Immature natural killer cell (primary cell): ENCODE measurements at regions not wholly inside any gene's neighbourhood (a gene's known extent, or its start where the extent isn't known, plus 50 kb on each side); places are given as distances from the start of the nearest gene placed in this dataset.

Experiments used
- DNase-seq, 3 donors: peaks; one replicate each; pipeline ENCODE4 v3.0.0; 2022; ENCODE audit warnings: mixed read lengths in 1 of 3
- H3K27ac Mint-ChIP-seq, 6 donors: one replicate each; pipeline ENCODE4 v1.8.0; 2020; ENCODE audit warnings: mixed read lengths in 6 of 6, mild to moderate bottlenecking in 5 of 6, inconsistent platforms in 4 of 6, moderate library complexity in 3 of 6
- H3K27me3 Mint-ChIP-seq, 3 donors: one replicate each; pipeline ENCODE4 v1.8.0; 2020 to 2021; ENCODE audit warnings: low read depth in 3 of 3, mild to moderate bottlenecking in 3 of 3, mixed read lengths in 3 of 3, moderate library complexity in 3 of 3, inconsistent platforms in 1 of 3
- H3K36me3 Mint-ChIP-seq, 3 donors: one replicate each; pipeline ENCODE4 v1.8.0; 2020; ENCODE audit warnings: mixed read lengths in 3 of 3, inconsistent platforms in 2 of 3, mild to moderate bottlenecking in 2 of 3
- H3K4me1 Mint-ChIP-seq, 2 donors: one replicate each; pipeline ENCODE4 v1.8.0; 2020; ENCODE audit warnings: inconsistent platforms in 2 of 2, mild to moderate bottlenecking in 2 of 2, mixed read lengths in 2 of 2, moderate library complexity in 1 of 2
- H3K4me3 Mint-ChIP-seq, 5 donors: one replicate each; pipeline ENCODE4 v1.8.0; 2020; ENCODE audit warnings: mild to moderate bottlenecking in 5 of 5, mixed read lengths in 5 of 5, inconsistent platforms in 3 of 5, moderate library complexity in 3 of 5
- H3K9me3 Mint-ChIP-seq, 6 donors: one replicate each; pipeline ENCODE4 v1.8.0; 2020; ENCODE audit warnings: mild to moderate bottlenecking in 6 of 6, mixed read lengths in 6 of 6, inconsistent platforms in 4 of 6, moderate library complexity in 3 of 6

DNA sequence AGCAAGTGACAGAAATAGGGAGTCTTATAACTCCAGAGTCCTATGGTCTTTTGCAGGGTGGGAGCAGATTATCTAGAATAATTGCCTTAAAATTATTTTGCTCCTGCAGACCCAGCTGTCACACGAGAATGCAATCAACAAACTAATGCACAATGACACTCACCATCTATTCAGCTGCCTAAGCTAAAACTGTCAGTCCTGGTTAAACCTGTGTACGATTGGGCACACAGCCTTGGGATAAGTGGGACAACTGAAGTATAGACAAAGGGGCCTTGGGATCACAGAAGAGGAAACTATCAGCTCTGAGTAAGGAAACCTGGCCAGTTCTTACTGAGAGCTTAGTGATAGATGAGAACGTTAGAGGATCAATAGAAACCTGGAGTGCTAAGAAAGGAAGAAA is 595.9 kb upstream of the KIRREL3 start:
- Mint-ChIP-seq H3K9me3 (no peaks in the 10 kb centered on the region), H3K27me3 (peaks cover 0 to 2% (median 0%) of the 10 kb centered on the region in 3 donors), H3K4me1 (no peaks in the 10 kb centered on the region), H3K4me3 (no peak overlapping the region), H3K27ac (no peak overlapping the region), H3K36me3 (no peaks in the 10 kb centered on the region)
- DNase-seq, result no peak

DNA sequence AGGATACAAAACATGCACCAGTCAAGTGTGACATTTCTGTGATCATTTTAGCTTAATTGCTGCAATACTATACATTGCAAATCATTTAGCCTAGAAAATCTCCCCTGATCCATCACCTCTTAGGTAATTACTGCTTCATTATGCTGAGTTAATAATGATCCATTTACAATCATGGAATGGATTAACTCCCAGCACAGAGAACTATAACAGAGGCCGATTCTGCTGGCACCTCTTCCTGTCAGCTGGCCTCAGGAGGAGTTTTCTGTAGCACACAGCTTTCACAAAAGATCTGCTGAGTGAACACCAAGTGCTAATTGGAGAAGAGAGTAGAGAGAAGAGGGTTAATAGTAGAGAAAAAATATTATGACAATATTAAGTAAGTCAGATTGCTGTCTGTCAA is 591.8 kb upstream of the KIRREL3 start:
- Mint-ChIP-seq H3K36me3 (no peaks in the 10 kb centered on the region), H3K9me3 (peaks cover 0 to 2% (median 0%) of the 10 kb centered on the region in 6 donors), H3K4me1 (no peaks in the 10 kb centered on the region), H3K27me3 (peaks cover 0 to 5% (median 2%) of the 10 kb centered on the region in 3 donors), H3K27ac (no peak overlapping the region), H3K4me3 (no peak overlapping the region)
- DNase-seq, result no peak

DNA sequence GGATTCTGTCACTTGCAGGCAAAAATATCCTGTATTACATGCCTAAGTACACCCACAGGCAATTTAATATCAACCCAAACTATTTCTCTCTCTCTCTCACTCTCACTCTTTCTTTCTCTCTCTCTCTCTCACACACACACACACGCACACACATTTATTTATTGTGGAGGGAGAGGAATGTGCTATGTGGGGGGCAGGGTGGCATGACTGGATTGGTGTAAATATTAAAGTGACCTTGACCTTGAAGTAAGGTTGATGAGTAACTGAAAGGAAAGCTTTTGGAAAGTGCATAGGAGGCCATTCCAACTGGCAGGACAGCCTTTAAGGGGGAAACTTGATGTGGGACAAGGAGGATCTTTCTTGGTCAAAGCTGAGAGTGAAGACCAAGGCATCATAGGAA is 589.7 kb upstream of the KIRREL3 start:
- DNase-seq, result no peak
- no peaks in the 10 kb centered on the region for H3K36me3 Mint-ChIP-seq
- H3K4me1 Mint-ChIP-seq, result no peaks in the 10 kb centered on the region
- no peak overlapping the region for H3K27ac Mint-ChIP-seq
- peaks cover 0 to 2% (median 0%) of the 10 kb centered on the region in 6 donors for H3K9me3 Mint-ChIP-seq
- H3K27me3 Mint-ChIP-seq, result peaks cover 0 to 3% (median 2%) of the 10 kb centered on the region in 3 donors
- no peak overlapping the region for H3K4me3 Mint-ChIP-seq

DNA sequence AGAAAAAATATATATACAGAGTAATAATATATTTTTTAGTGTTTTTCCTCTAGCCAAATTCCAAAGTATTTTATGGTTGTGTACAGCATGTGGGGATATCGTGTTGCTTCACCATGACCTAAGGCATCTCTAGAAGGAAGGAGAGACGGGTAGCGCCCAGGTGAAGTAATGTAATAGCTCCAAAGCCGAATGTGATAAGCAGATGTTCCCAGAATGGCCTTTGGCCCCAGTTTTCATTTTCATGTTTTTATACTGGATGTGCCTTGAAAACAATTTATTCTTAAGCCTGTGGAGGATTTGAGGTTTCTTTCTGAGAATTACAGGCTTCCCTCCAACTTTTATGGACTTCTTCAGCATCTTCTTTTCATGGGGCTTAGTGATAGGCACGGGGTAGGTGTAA is 587.9 kb upstream of the KIRREL3 start:
- Mint-ChIP-seq H3K36me3 (no peaks in the 10 kb centered on the region), H3K4me3 (no peak overlapping the region), H3K9me3 (peaks cover 0 to 3% (median 0%) of the 10 kb centered on the region in 6 donors), H3K27me3 (peaks cover 2 to 3% (median 2%) of the 10 kb centered on the region in 3 donors), H3K4me1 (no peaks in the 10 kb centered on the region), H3K27ac (no peak overlapping the region)
- DNase-seq, result no peak

DNA sequence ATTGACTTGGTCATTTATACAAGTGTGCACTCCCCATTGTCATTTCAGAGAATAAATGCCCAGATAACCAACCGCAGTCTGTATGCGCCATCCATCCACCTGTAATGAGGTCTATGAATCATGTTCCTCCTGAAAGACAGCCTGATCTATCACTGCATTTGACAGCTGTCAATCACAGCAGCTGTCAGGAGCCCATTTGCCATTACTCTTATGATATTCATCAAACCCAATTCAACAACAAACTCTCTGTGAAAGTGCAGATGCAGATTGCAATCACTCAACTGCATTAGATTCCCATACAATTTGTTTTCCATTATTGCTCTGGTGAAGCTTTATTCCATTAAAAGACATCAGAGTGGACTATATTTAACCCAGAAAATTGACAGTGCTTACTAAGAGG is 586.9 kb upstream of the KIRREL3 start:
- H3K4me3 Mint-ChIP-seq, result no peak overlapping the region
- no peaks in the 10 kb centered on the region for H3K4me1 Mint-ChIP-seq
- H3K27ac Mint-ChIP-seq, result no peak overlapping the region
- DNase-seq, result no peak
- peaks cover 0 to 5% (median 0%) of the 10 kb centered on the region in 6 donors for H3K9me3 Mint-ChIP-seq
- no peaks in the 10 kb centered on the region for H3K36me3 Mint-ChIP-seq
- peaks cover 2 to 3% (median 2%) of the 10 kb centered on the region in 3 donors for H3K27me3 Mint-ChIP-seq

DNA sequence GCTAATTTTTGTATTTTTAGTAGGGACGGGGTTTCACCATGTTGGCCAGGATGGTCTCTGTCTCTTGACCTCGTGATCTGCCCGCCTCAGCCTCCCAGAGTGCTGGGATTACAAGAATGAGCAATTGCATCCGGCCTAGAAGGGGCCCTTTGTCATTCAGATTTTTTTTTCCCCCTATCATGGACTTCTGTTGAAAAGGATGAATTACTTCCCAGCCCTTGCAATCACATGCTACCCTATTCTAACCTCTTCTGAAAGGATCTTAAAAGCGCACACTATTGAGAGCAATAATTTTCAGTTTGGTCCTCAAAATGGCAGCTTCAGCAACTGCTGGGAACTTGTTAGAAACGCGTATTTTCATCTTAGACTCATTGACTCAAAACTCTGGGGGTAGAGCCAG is 575.6 kb upstream of the KIRREL3 start:
- H3K27me3 Mint-ChIP-seq, result no peaks in the 10 kb centered on the region
- no peaks in the 10 kb centered on the region for H3K36me3 Mint-ChIP-seq
- H3K4me1 Mint-ChIP-seq, result no peaks in the 10 kb centered on the region
- no peak for DNase-seq
- no peak overlapping the region for H3K27ac Mint-ChIP-seq
- H3K9me3 Mint-ChIP-seq, result peaks cover 0 to 3% (median 0%) of the 10 kb centered on the region in 6 donors
- H3K4me3 Mint-ChIP-seq, result no peak overlapping the region

DNA sequence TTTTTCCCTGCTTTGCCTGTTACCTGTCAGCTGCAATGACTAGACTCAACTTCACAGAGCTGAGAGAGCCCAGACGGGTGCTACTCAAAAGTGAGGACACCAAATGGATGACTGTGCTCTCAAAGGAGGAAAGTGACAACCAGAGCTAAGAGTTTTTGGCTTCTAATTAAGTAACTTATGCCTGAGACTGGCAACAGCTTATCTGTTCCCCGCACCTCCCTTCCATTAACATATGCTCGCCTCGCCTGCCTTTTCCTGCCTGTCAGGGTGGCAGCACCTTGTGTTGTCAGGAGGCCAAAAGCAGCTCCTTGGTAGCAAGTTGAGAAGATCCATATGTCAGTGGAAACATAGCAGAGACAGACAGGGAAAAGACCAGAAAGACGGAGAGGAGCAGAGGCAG is 573.9 kb upstream of the KIRREL3 start:
- Mint-ChIP-seq H3K27ac (no peak overlapping the region), H3K36me3 (no peaks in the 10 kb centered on the region), H3K9me3 (peaks cover 0 to 3% (median 0%) of the 10 kb centered on the region in 6 donors), H3K4me3 (no peak overlapping the region), H3K27me3 (no peaks in the 10 kb centered on the region), H3K4me1 (no peaks in the 10 kb centered on the region)
- DNase-seq, result no peak

DNA sequence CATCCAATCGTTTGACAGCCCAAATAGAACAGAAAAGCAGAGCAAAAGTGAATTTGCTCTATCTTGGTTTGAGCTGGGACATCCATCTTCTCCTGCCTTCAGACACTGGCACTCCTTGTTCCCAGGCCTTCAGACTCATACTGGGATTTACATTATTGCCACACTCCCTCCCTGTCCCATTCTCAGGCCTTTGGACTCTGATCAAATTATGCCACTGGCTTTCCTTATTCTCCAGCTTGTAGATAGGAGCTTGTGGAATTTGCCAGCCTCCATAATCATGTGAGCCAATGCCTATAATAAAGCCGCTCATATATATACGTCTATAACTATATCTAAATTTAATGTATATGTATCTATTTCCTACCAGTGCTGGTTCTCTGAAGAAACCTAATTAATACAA is 568.3 kb upstream of the KIRREL3 start:
- DNase-seq, result no peak
- H3K4me1 Mint-ChIP-seq, result no peaks in the 10 kb centered on the region
- peaks cover 0 to 5% (median 0%) of the 10 kb centered on the region in 6 donors for H3K9me3 Mint-ChIP-seq
- no peaks in the 10 kb centered on the region for H3K27me3 Mint-ChIP-seq
- H3K4me3 Mint-ChIP-seq, result no peak overlapping the region
- no peak overlapping the region for H3K27ac Mint-ChIP-seq
- no peaks in the 10 kb centered on the region for H3K36me3 Mint-ChIP-seq

DNA sequence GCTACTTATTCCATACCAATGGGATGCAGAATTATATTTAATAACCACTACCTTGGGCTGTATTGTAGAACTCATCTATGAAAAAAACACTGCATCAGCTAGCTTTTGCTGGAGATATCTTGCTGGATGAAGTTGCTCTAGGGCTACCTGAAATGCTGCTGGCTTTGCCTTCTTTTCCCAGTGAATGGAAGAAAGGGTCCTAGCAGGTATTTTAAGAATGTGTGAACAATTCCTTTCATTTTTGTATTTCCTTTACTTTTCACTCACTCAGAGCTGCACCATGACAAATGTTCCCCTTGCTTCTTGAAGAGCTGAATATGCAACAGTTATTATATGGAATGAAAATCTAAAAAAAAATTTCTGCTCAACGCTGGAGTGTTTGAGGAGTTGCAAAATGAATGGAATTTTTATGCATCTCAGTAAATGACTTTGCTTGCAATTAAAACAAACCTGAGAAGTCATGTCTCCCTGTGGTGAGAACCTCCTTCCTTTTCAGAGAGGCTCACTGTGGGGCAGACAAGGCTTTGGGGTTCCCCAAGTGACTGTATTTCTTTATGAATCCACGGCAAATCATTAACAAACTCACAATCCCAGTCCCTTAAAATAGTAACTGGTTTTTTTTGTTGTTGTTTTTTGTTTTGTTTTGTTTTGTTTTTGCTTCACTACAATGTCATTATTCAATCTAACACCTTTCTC is 566.8 kb upstream of the KIRREL3 start:
- no peak for DNase-seq
- no peak overlapping the region for H3K27ac Mint-ChIP-seq
- H3K36me3 Mint-ChIP-seq, result no peaks in the 10 kb centered on the region
- no peak overlapping the region for H3K4me3 Mint-ChIP-seq
- no peaks in the 10 kb centered on the region for H3K27me3 Mint-ChIP-seq
- peaks cover 0 to 5% (median 0%) of the 10 kb centered on the region in 6 donors for H3K9me3 Mint-ChIP-seq
- H3K4me1 Mint-ChIP-seq, result no peaks in the 10 kb centered on the region

DNA sequence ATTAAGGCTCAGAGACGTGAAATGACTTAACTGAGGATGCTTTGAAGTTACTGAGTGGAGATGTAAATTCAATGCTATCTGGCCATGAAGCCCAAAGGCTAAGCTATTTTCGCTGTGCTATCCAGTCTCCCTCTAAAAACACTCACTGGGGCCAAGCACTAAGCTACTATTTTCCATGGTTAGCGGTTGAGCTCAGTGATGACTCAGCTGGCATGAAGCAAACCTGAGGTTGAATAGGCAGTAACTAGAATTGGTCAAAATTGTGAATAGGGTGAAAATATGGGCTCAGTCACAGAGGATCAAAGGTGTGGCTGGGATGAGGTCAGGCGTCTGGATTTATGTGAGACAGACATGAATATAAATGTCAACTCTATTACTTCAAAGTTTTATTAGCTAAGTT is 564.2 kb upstream of the KIRREL3 start:
- Mint-ChIP-seq H3K9me3 (peaks cover 0 to 4% (median 0%) of the 10 kb centered on the region in 6 donors), H3K4me1 (no peaks in the 10 kb centered on the region), H3K27ac (no peak overlapping the region), H3K27me3 (no peaks in the 10 kb centered on the region), H3K4me3 (no peak overlapping the region), H3K36me3 (no peaks in the 10 kb centered on the region)
- DNase-seq, result no peak

DNA sequence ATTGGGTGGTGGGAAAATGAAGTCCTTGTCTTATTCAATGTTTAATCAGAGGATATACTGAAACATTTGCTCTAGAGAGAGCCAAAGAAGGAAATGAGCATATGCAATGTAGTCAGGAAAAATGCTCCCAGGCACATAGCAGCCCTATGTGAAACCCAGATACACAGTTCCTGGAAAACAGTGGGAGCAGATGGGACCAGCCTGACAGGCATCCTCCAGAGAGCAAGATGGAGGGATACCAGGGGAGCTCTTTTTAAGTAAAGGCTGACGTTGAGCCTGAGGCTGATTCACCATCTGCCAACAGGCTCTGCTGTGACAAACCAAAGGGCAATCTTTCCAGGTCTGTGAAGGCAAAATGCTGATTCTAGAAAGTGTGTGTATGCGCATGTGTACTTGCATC is 559.4 kb upstream of the KIRREL3 start:
- Mint-ChIP-seq H3K36me3 (no peaks in the 10 kb centered on the region), H3K4me3 (no peak overlapping the region), H3K27me3 (no peaks in the 10 kb centered on the region), H3K9me3 (peaks cover 0 to 2% (median 0%) of the 10 kb centered on the region in 6 donors), H3K27ac (no peak overlapping the region), H3K4me1 (no peaks in the 10 kb centered on the region)
- no peak for DNase-seq

DNA sequence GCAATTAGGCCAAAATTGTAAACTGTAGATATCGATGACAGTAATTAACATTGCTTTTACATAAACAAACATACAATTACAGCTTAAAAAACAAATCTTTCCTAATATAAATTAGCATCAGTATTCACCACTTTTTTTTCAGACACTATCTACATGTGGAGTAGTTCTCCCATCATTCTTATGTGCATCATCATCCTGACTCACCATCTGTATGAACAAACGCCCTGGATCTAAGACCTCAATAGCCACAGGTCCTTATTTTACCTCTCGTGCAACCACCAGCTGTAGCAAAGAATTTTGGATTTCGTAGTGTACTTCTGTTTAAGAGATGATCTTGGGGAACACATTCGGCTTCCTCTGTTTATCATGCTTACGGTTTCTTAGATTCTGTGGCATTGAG is 551.9 kb upstream of the KIRREL3 start:
- peaks cover 0 to 2% (median 0%) of the 10 kb centered on the region in 6 donors for H3K9me3 Mint-ChIP-seq
- H3K27ac Mint-ChIP-seq, result no peak overlapping the region
- H3K27me3 Mint-ChIP-seq, result no peaks in the 10 kb centered on the region
- H3K36me3 Mint-ChIP-seq, result no peaks in the 10 kb centered on the region
- H3K4me3 Mint-ChIP-seq, result no peak overlapping the region
- H3K4me1 Mint-ChIP-seq, result no peaks in the 10 kb centered on the region
- no peak for DNase-seq

DNA sequence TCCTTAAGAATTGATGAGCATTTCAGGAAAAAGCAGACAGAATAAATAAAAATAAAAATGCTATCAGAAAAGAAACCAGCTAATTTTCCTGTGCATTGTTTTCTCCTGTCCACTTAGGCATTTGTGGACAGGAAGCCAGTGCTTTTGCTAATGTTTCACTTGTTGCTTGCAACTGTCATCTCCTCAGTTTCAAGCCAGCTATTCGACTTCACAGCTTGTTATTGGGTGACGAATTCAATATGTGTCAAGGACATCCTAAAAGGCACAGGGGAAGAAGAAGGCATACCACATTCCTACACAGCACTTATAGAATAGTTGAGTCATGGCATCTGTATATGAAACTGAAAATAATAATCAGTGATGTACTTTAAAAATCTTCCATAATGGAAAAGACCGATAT is 530.6 kb upstream of the KIRREL3 start:
- no peak overlapping the region for H3K27ac Mint-ChIP-seq
- H3K9me3 Mint-ChIP-seq, result peaks cover 0 to 3% (median under 1%) of the 10 kb centered on the region in 6 donors
- H3K4me3 Mint-ChIP-seq, result no peak overlapping the region
- no peaks in the 10 kb centered on the region for H3K36me3 Mint-ChIP-seq
- no peaks in the 10 kb centered on the region for H3K4me1 Mint-ChIP-seq
- DNase-seq, result no peak
- peaks cover 0 to 1% (median 0%) of the 10 kb centered on the region in 3 donors for H3K27me3 Mint-ChIP-seq

DNA sequence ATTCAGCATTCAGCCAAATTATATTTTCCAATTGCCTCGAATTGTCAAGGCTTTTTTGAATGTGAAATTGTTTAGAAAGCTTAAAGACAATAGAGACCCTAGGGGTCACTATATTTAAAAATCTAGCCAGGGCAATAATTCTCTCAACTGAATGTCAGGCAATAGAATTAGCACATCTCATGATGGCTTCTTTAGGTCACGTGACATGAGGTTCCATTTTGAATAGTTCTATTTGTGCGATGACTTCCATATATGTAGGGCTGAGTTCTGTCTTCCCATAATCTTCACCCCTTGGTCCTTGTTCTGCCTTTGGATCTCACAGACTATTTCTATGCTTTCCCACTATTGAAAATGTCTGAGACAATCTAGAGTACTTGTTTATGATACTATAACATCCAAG is 527.7 kb upstream of the KIRREL3 start:
- H3K36me3 Mint-ChIP-seq, result no peaks in the 10 kb centered on the region
- no peak overlapping the region for H3K27ac Mint-ChIP-seq
- H3K9me3 Mint-ChIP-seq, result peaks cover 0 to 1% (median 0%) of the 10 kb centered on the region in 6 donors
- H3K4me1 Mint-ChIP-seq, result no peaks in the 10 kb centered on the region
- H3K4me3 Mint-ChIP-seq, result no peak overlapping the region
- DNase-seq, result no peak
- peaks cover 0 to 3% (median 2%) of the 10 kb centered on the region in 3 donors for H3K27me3 Mint-ChIP-seq

DNA sequence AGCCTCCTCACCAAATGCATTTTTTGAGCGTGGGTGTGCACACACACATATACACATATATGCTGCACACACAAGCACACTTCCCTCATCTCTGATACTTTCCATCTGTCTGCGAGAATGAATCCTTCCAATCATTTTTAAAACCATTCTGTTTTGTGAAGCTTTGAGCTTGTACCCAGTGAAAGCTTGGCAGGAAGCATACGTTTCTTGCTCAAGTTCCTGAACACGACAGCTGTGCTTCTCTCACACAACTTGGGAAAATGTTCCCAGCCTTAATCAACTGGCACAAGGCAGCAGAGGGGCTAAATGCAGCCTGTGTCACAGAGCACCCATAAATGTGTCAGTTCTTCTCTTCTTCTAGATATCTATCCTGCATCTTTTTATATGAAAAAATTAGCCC is 524.0 kb upstream of the KIRREL3 start:
- no peak for DNase-seq
- no peaks in the 10 kb centered on the region for H3K4me1 Mint-ChIP-seq
- no peak overlapping the region for H3K27ac Mint-ChIP-seq
- H3K9me3 Mint-ChIP-seq, result peaks cover 0 to 5% (median 1%) of the 10 kb centered on the region in 6 donors
- no peaks in the 10 kb centered on the region for H3K36me3 Mint-ChIP-seq
- peaks cover 2 to 5% (median 5%) of the 10 kb centered on the region in 3 donors for H3K27me3 Mint-ChIP-seq
- H3K4me3 Mint-ChIP-seq, result no peak overlapping the region
